ENCODE measurements at regions not wholly inside any gene's neighbourhood (a gene's known extent, or its start where the extent isn't known, plus 50 kb on each side); places are given as distances from the start of the nearest gene placed in this dataset.
A peak's percentile ranks its signal among the peaks of the same experiment; 100 is the strongest.
"Not testable (repeated sequence)": the region's sequence is repeated elsewhere in the genome, so short reads cannot be mapped to it uniquely, and the experiment has no call there.

- in situ Hi-C loops (cut with HindIII; ENCODE audit: low pct_unique_long_range_greater_than_20kb, low sequenced_read_pairs); DNase-seq (ENCODE audit: low read depth): not testable (repeated sequence)
These were observed 185.9 kb upstream of the ZNF644 start for GRCh38 chr1:91207691-91208090.

- in situ Hi-C loops (cut with HindIII; ENCODE audit: low pct_unique_long_range_greater_than_20kb, low sequenced_read_pairs), result not testable (repeated sequence)
These were observed 182.3 kb upstream of the ZNF644 start for GRCh38 chr1:91204150-91204549.

GRCh38 chr1:91201694-91202093 is 179.9 kb upstream of the ZNF644 start:
- no peak for DNase-seq (ENCODE audit: low read depth)
- in situ Hi-C loops (cut with HindIII; ENCODE audit: low pct_unique_long_range_greater_than_20kb, low sequenced_read_pairs), result no loop called here

More at GRCh38 chr1:91204150-91204549, 182.3 kb upstream of the ZNF644 start:
- not testable (repeated sequence) for DNase-seq (ENCODE audit: low read depth)

GRCh38 chr1:91201176-91201575 is 179.3 kb upstream of the ZNF644 start:
- no peak for DNase-seq (ENCODE audit: low read depth)
- in situ Hi-C loops (cut with HindIII; ENCODE audit: low pct_unique_long_range_greater_than_20kb, low sequenced_read_pairs), result no loop called here

- in situ Hi-C loops (cut with HindIII; ENCODE audit: low pct_unique_long_range_greater_than_20kb, low sequenced_read_pairs), result no loop called here
- no peak for DNase-seq (ENCODE audit: low read depth)
These were observed 178.8 kb upstream of the ZNF644 start for GRCh38 chr1:91200675-91201074.

GRCh38 chr1:91199988-91200387 is 178.2 kb upstream of the ZNF644 start:
- in situ Hi-C loops (cut with HindIII; ENCODE audit: low pct_unique_long_range_greater_than_20kb, low sequenced_read_pairs), result no loop called here
- DNase-seq (ENCODE audit: low read depth), result no peak

GRCh38 chr1:91190996-91191395 is 169.2 kb upstream of the ZNF644 start:
- in situ Hi-C loops (cut with HindIII; ENCODE audit: low pct_unique_long_range_greater_than_20kb, low sequenced_read_pairs), result no loop called here
- DNase-seq (ENCODE audit: low read depth), result no peak

GRCh38 chr1:91189096-91189495 is 167.3 kb upstream of the ZNF644 start:
- DNase-seq (ENCODE audit: low read depth), result no peak
- in situ Hi-C loops (cut with HindIII; ENCODE audit: low pct_unique_long_range_greater_than_20kb, low sequenced_read_pairs), result no loop called here

GRCh38 chr1:91182807-91183206 is 161.0 kb upstream of the ZNF644 start:
- DNase-seq (ENCODE audit: low read depth); in situ Hi-C loops (cut with HindIII; ENCODE audit: low pct_unique_long_range_greater_than_20kb, low sequenced_read_pairs): not testable (repeated sequence)

- in situ Hi-C loops (cut with HindIII; ENCODE audit: low pct_unique_long_range_greater_than_20kb, low sequenced_read_pairs), result no loop called here
These were observed 154.4 kb upstream of the ZNF644 start for GRCh38 chr1:91176250-91176649.

GRCh38 chr1:91174734-91175133 is 152.9 kb upstream of the ZNF644 start:
- no peak for DNase-seq (ENCODE audit: low read depth)
- in situ Hi-C loops (cut with HindIII; ENCODE audit: low pct_unique_long_range_greater_than_20kb, low sequenced_read_pairs), result no loop called here

More at GRCh38 chr1:91176250-91176649, 154.4 kb upstream of the ZNF644 start:
- no peak for DNase-seq (ENCODE audit: low read depth)

- in situ Hi-C loops (cut with HindIII; ENCODE audit: low pct_unique_long_range_greater_than_20kb, low sequenced_read_pairs), result no loop called here
- DNase-seq (ENCODE audit: low read depth), result no peak
These were observed 151.6 kb upstream of the ZNF644 start for GRCh38 chr1:91173346-91173890.

- no peak for DNase-seq (ENCODE audit: low read depth)
- in situ Hi-C loops (cut with HindIII; ENCODE audit: low pct_unique_long_range_greater_than_20kb, low sequenced_read_pairs), result no loop called here
These were observed 150.7 kb upstream of the ZNF644 start for GRCh38 chr1:91172541-91172940.

GRCh38 chr1:91171898-91172297 is 150.1 kb upstream of the ZNF644 start:
- in situ Hi-C loops (cut with HindIII; ENCODE audit: low pct_unique_long_range_greater_than_20kb, low sequenced_read_pairs), result no loop called here
- no peak for DNase-seq (ENCODE audit: low read depth)

- in situ Hi-C loops (cut with HindIII; ENCODE audit: low pct_unique_long_range_greater_than_20kb, low sequenced_read_pairs), result no loop called here
- DNase-seq (ENCODE audit: low read depth), result no peak
These were observed 148.7 kb upstream of the ZNF644 start for GRCh38 chr1:91170571-91170970.

GRCh38 chr1:91166106-91166712 is 144.4 kb upstream of the ZNF644 start:
- in situ Hi-C loops (cut with HindIII; ENCODE audit: low pct_unique_long_range_greater_than_20kb, low sequenced_read_pairs), result no loop called here
- peak; percentile 36 for DNase-seq (ENCODE audit: low read depth)

- in situ Hi-C loops (cut with HindIII; ENCODE audit: low pct_unique_long_range_greater_than_20kb, low sequenced_read_pairs), result no loop called here
- DNase-seq (ENCODE audit: low read depth), result peak; percentile 38
These were observed 143.3 kb upstream of the ZNF644 start for GRCh38 chr1:91165033-91165654.

GRCh38 chr1:91162613-91163012 is 140.8 kb upstream of the ZNF644 start:
- DNase-seq (ENCODE audit: low read depth), result no peak
- in situ Hi-C loops (cut with HindIII; ENCODE audit: low pct_unique_long_range_greater_than_20kb, low sequenced_read_pairs), result no loop called here

- in situ Hi-C loops (cut with HindIII; ENCODE audit: low pct_unique_long_range_greater_than_20kb, low sequenced_read_pairs), result no loop called here
- DNase-seq (ENCODE audit: low read depth), result no peak
These were observed 139.9 kb upstream of the ZNF644 start for GRCh38 chr1:91161749-91162148.

- DNase-seq (ENCODE audit: low read depth), result no peak
- in situ Hi-C loops (cut with HindIII; ENCODE audit: low pct_unique_long_range_greater_than_20kb, low sequenced_read_pairs), result no loop called here
These were observed 139.3 kb upstream of the ZNF644 start for GRCh38 chr1:91161166-91161565.
